ENCODE measurements at regions not wholly inside any gene's neighbourhood (a gene's known extent, or its start where the extent isn't known, plus 50 kb on each side); places are given as distances from the start of the nearest gene placed in this dataset.
"Not testable (repeated sequence)": the region's sequence is repeated elsewhere in the genome, so short reads cannot be mapped to it uniquely, and the experiment has no call there.

GRCh38 chr1:191074881-191075280, 597.2 kb upstream of the BRINP3 start:
- POLR2A ChIA-PET: no interaction called here
- Histone ChIP-seq H3K27ac (ENCODE audit: control insufficient read depth, insufficient read depth) (no peak overlapping the region), H2AFZ (ENCODE audit: control insufficient read depth, low read depth, low read length) (no peak overlapping the region), H3K27me3 (replicated peaks in 1 of 2; ENCODE audit: control insufficient read depth in 2 of 2, insufficient read depth in 2 of 2, low read length in 1 of 2) (no peaks in the 10 kb centered on the region), H3K9ac (ENCODE audit: control insufficient read depth, insufficient read depth, low read length) (no peak overlapping the region), H3K79me2 (ENCODE audit: control insufficient read depth, insufficient read depth, low read length) (no peaks in the 10 kb centered on the region), H3K4me2 (ENCODE audit: control insufficient read depth, insufficient read depth) (no peak overlapping the region), H3K9me3 (replicated peaks; ENCODE audit: control insufficient read depth, insufficient read depth, low read length) (no peaks in the 10 kb centered on the region), H3K36me3 (ENCODE audit: control insufficient read depth in 2 of 2, insufficient read depth in 2 of 2, low read length in 1 of 2) (no peaks in the 10 kb centered on the region), H3K4me1 (ENCODE audit: control insufficient read depth, insufficient read depth, low read length) (no peaks in the 10 kb centered on the region), H3K4me3 (no peak overlapping the region), H4K20me1 (ENCODE audit: control insufficient read depth, insufficient read depth) (no peaks in the 10 kb centered on the region)
- ATAC-seq (no peak), DNase-seq (ENCODE audit: low read depth, low spot score) (no peak), FAIRE-seq (no peak)
- TF ChIP-seq RCOR1 (conservative IDR thresholded peaks at IDR 0.05; ENCODE audit: low read depth, low read length) (no peak), POU2F2 (IDR thresholded peaks at IDR 0.05; ENCODE audit: borderline replicate concordance, low read depth, low read length) (no peak), SMC3 (IDR thresholded peaks at IDR 0.05; ENCODE audit: borderline replicate concordance, low read length) (no peak), BRCA1 (IDR thresholded peaks at IDR 0.05; ENCODE audit: low read depth, low read length) (no peak), PKNOX1 (IDR thresholded peaks at IDR 0.05) (no peak), HDAC2 (IDR thresholded peaks at IDR 0.05) (no peak), CBFB (IDR thresholded peaks at IDR 0.05; ENCODE audit: low read depth) (no peak)
- SMC1A ChIA-PET (ENCODE audit: uncharacterized antibody, unreplicated experiment): no interaction called here
- intact Hi-C loops (cut with micrococcal nuclease; ENCODE audit: unreplicated experiment): no loop called here
- BruUV-seq (replicated peaks): no TSS peak
- RAD21 ChIA-PET (ENCODE audit: unreplicated experiment): no interaction called here
- in situ Hi-C loops (cut with MboI): no loop called here
- CTCF ChIA-PET: no interaction called here

- FAIRE-seq, POLR2A ChIA-PET: not testable (repeated sequence)
Observed at GRCh38 chr1:191083090-191083489, 605.4 kb upstream of the BRINP3 start.

More at GRCh38 chr1:191083090-191083489, 605.4 kb upstream of the BRINP3 start:
- H4K20me1 ChIP-seq (ENCODE audit: control insufficient read depth, insufficient read depth); H3K9ac ChIP-seq (ENCODE audit: control insufficient read depth, insufficient read depth, low read length); intact Hi-C loops (cut with micrococcal nuclease; ENCODE audit: unreplicated experiment); H3K4me2 ChIP-seq (ENCODE audit: control insufficient read depth, insufficient read depth); H3K27me3 ChIP-seq (replicated peaks in 1 of 2; ENCODE audit: control insufficient read depth in 2 of 2, insufficient read depth in 2 of 2, low read length in 1 of 2); SMC1A ChIA-PET (ENCODE audit: uncharacterized antibody, unreplicated experiment); H3K27ac ChIP-seq (ENCODE audit: control insufficient read depth, insufficient read depth); RAD21 ChIA-PET (ENCODE audit: unreplicated experiment); H3K4me1 ChIP-seq (ENCODE audit: control insufficient read depth, insufficient read depth, low read length); CTCF ChIA-PET; H3K36me3 ChIP-seq (ENCODE audit: control insufficient read depth in 2 of 2, insufficient read depth in 2 of 2, low read length in 1 of 2); H3K79me2 ChIP-seq (ENCODE audit: control insufficient read depth, insufficient read depth, low read length); in situ Hi-C loops (cut with MboI); ATAC-seq; BruUV-seq (replicated peaks); H3K9me3 ChIP-seq (replicated peaks; ENCODE audit: control insufficient read depth, insufficient read depth, low read length); H2AFZ ChIP-seq (ENCODE audit: control insufficient read depth, low read depth, low read length); DNase-seq (ENCODE audit: low read depth, low spot score); H3K4me3 ChIP-seq: not testable (repeated sequence)
- 14% methylated on average over 2 of the region's 2 CpGs for WGBS (ENCODE audit: insufficient coverage, insufficient replicate concordance, low lambda C conversion rate, missing lambda C conversion rate)

Data from GM12878 (cell line).